Adipocyte (in vitro differentiated cells): ENCODE measurements at regions not wholly inside any gene's neighbourhood (a gene's known extent, or its start where the extent isn't known, plus 50 kb on each side); places are given as distances from the start of the nearest gene placed in this dataset.

Experiments used
- DNase-seq: peaks from one replicate; pipeline ENCODE4 v3.0.0-alpha.2; 2015; ENCODE audit warnings: low read depth
- H3K27me3 ChIP-seq: replicated peaks from 2 replicates; pipeline ENCODE4 v1.7.0; 2013; ENCODE audit warnings: mild to moderate bottlenecking, low read length, moderate library complexity; ENCODE audit not compliant: control insufficient read depth, insufficient read depth
- H3K36me3 ChIP-seq: 2 replicates; pipeline ENCODE4 v1.7.0; 2013; ENCODE audit warnings: low read length, mild to moderate bottlenecking, moderate library complexity; ENCODE audit not compliant: control insufficient read depth, insufficient read depth, severe bottlenecking
- H3K4me1 ChIP-seq: 2 replicates; pipeline ENCODE4 v1.7.0; 2013; ENCODE audit warnings: mild to moderate bottlenecking, low read length, moderate library complexity; ENCODE audit not compliant: control insufficient read depth, insufficient read depth
- H3K4me3 ChIP-seq: 2 replicates; pipeline ENCODE4 v1.7.0; 2013; ENCODE audit warnings: mild to moderate bottlenecking, low read length, moderate library complexity
- H3K9ac ChIP-seq: 2 replicates; pipeline ENCODE4 v1.7.0; 2013; ENCODE audit warnings: mild to moderate bottlenecking, low read length, moderate library complexity
- H3K9me3 ChIP-seq: 2 replicates; pipeline ENCODE4 v1.7.0; 2013; ENCODE audit warnings: mild to moderate bottlenecking, low read length, moderate library complexity; ENCODE audit not compliant: control insufficient read depth

DNA sequence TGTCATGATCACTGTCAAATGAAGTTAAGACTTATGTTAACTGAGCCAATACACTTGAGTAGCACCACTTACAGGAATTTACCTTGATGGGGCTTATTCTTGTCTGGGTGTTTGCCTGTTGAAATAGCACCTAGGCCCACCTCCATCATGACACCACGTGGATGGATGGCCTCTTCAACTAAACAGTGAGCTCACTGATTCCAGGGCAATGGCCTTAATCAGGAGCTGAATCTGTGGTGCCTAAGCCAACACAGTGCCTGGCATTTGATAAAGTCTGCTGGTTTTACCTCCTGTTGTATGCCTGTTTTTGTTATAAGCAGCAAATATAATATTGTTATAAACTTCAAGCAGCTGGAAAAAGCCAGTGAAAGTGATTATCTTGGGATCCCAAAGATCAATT, 190.5 kb downstream of the LURAP1L start:
- no peaks in the 10 kb centered on the region for H3K9me3 ChIP-seq
- H3K27me3 ChIP-seq: no peaks in the 10 kb centered on the region
- H3K4me3 ChIP-seq: no peak overlapping the region
- no peaks in the 10 kb centered on the region for H3K36me3 ChIP-seq
- no peaks in the 10 kb centered on the region for H3K4me1 ChIP-seq
- no peak overlapping the region for H3K9ac ChIP-seq
- no peak for DNase-seq

DNA sequence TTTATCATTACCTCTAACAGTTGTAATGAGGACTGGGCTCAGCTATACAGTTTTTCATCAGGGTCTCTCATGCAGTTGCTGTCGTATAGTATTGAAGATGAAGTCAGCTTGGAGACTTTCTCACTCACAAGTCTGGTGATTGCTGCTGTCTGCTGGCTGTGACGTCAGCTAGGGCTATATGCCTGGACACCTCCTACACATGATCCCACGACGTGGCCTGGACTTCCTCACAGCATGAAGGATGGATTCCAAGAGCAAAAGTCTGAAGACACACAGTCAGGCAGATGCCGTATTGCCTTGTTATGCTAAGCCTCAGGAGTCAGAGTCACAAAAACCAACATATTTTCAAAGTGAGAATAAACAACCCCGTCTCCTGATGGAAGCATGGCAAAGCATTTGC, 193.3 kb downstream of the LURAP1L start:
- Histone ChIP-seq H3K9ac (no peak overlapping the region), H3K4me3 (no peak overlapping the region), H3K36me3 (no peaks in the 10 kb centered on the region), H3K9me3 (no peaks in the 10 kb centered on the region), H3K27me3 (no peaks in the 10 kb centered on the region), H3K4me1 (no peaks in the 10 kb centered on the region)
- no peak for DNase-seq

DNA sequence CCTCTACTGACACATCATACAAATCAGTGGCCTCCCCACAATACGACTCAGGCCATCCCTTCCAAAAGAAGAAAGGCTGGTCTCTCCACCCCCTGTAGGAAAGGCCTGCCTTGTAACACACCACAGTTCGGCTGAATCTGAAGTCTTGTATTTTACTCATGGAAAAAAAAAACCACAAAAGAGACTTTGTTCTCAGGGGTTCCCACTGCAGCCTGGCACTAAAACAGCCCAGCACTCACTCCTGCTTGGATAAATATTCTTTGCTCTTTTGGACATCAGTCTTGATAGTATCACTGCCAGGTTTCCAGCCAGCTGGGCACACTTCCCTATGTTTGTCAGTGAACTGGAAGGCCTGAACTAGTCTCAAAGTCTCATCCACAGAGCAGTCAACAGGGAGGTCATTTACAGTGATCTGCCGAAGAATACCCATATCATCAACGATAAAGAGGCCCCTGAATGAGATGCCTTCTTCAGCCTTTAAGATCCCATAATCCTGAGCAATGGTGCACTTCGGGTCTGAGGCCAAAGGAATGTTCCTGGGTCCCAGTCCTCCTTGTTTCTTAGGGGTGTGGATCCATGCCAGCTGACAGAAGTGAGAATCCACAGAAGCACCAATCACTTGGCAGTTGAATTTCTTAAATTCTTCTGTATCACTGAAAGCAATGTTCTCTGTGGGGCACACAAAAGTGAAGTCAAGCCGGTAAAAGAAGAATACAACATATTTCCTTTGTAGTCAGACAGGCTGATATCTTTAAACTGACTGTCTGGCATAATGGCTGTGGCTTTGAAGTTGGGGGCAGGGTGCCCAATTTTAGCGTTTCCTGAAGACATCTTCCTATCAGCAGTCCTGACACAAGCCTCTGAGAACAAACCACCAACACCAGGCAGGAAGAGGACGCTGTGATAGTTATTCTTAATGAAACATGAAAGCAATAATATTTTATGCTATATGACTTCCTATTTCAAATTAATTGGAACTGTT, 198.1 kb downstream of the LURAP1L start:
- H3K4me3 ChIP-seq: no peak overlapping the region
- H3K9ac ChIP-seq: no peak overlapping the region
- H3K4me1 ChIP-seq: peaks cover 6% of the 10 kb centered on the region
- no peaks in the 10 kb centered on the region for H3K27me3 ChIP-seq
- DNase-seq: no peak
- H3K9me3 ChIP-seq: no peaks in the 10 kb centered on the region
- no peaks in the 10 kb centered on the region for H3K36me3 ChIP-seq

- no peaks in the 10 kb centered on the region for H3K36me3 ChIP-seq
- no peaks in the 10 kb centered on the region for H3K27me3 ChIP-seq
- no peak for DNase-seq
- H3K4me1 ChIP-seq: peaks cover 6% of the 10 kb centered on the region
- no peak overlapping the region for H3K9ac ChIP-seq
- no peaks in the 10 kb centered on the region for H3K9me3 ChIP-seq
- H3K4me3 ChIP-seq: no peak overlapping the region
Observed at GRCh38 chr9:12973710-12974109, 198.9 kb downstream of the LURAP1L start.

DNA sequence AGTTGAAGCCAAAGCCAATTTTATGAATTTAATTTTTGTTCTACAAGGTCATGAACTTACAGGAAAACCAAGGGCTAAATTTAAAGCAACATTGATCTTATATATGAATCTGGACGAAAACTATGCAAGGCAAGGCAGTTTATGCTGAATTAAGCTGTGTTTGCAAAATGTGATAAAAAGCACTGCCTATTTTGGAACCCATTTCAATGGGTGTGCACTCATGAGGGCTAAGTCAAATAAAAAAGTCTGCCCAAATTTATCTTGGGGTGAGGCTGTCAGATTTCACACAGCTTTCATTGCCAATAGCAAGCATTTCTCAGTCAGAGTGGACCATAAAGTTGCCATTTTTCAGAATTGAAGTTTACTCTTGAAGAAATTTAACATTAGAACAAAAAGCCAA, 199.9 kb downstream of the LURAP1L start:
- Histone ChIP-seq H3K9ac (no peak overlapping the region), H3K4me3 (no peak overlapping the region), H3K9me3 (no peaks in the 10 kb centered on the region), H3K36me3 (no peaks in the 10 kb centered on the region), H3K4me1 (peaks cover 6% of the 10 kb centered on the region), H3K27me3 (no peaks in the 10 kb centered on the region)
- no peak for DNase-seq

DNA sequence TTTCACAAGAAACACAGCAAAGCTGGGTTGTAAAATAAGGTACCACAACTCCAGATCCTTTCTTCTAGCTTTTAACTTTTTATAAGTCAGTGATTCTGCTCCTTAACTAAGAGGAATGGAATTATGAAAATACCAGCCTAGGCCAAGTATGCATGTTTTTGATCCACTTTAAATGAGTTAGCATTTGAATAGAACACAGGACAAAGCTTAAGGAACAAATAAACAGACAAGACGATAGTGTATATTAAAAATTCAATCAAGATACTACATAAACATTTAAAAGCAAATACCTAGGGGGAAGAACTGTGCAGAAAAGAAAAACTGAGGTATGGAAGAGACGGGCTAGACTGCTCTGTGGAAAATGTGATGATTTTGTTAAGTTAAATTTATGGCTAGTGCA, 200.7 kb downstream of the LURAP1L start:
- Histone ChIP-seq H3K9me3 (no peaks in the 10 kb centered on the region), H3K9ac (no peak overlapping the region), H3K4me1 (peaks cover 6% of the 10 kb centered on the region), H3K27me3 (no peaks in the 10 kb centered on the region), H3K36me3 (no peaks in the 10 kb centered on the region), H3K4me3 (no peak overlapping the region)
- peak; percentile 41 for DNase-seq

DNA sequence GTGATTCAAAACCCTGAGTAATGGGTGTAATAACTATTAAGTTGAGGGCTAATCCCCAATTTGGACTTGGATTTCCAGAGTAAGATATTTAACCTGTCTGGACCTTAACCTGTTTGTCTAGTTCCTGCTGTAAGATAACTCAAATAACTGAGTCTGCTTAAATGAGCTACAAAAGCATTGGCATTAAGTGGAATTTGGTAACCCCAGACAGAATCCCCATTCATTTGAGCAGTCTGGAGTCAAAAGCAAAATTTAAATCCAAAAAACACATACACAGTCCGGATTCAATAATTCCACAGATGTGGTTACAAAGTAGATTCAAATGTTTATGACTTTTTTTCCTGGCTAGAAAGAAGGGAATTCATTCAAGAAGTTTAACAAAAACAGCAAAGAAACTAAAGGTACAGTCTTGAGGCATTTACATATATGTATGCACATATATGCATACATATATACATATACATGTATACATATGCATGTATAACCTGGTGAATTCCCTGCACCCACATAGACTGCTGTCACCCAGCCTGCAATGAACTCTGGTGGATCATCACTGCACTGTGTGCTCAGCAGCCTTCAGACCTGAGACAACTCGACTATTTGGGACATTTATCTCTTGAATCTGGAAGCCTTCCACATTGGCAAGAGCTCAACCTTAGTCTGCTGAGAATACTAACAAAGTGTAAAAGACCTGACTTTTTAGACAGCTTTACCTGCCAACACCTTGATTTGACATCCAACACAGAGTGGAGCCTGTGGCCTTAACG, 205.4 kb downstream of the LURAP1L start:
- Histone ChIP-seq H3K4me1 (peaks cover 3% of the 10 kb centered on the region), H3K9me3 (no peaks in the 10 kb centered on the region), H3K36me3 (no peaks in the 10 kb centered on the region), H3K4me3 (no peak overlapping the region), H3K27me3 (no peaks in the 10 kb centered on the region), H3K9ac (no peak overlapping the region)
- DNase-seq: no peak

- H3K4me1 ChIP-seq: no peaks in the 10 kb centered on the region
- no peaks in the 10 kb centered on the region for H3K27me3 ChIP-seq
- DNase-seq: no peak
- H3K36me3 ChIP-seq: no peaks in the 10 kb centered on the region
- no peak overlapping the region for H3K9ac ChIP-seq
- no peaks in the 10 kb centered on the region for H3K9me3 ChIP-seq
- no peak overlapping the region for H3K4me3 ChIP-seq
Observed at GRCh38 chr9:12988258-12988657, 213.4 kb downstream of the LURAP1L start.

GRCh38 chr9:12989669-12990068, 214.8 kb downstream of the LURAP1L start:
- H3K36me3 ChIP-seq: no peaks in the 10 kb centered on the region
- no peak for DNase-seq
- no peaks in the 10 kb centered on the region for H3K4me1 ChIP-seq
- no peak overlapping the region for H3K4me3 ChIP-seq
- no peaks in the 10 kb centered on the region for H3K27me3 ChIP-seq
- no peak overlapping the region for H3K9ac ChIP-seq
- no peaks in the 10 kb centered on the region for H3K9me3 ChIP-seq

GRCh38 chr9:12993466-12993865, 218.6 kb downstream of the LURAP1L start:
- peak; percentile 73 for DNase-seq
- no peaks in the 10 kb centered on the region for H3K9me3 ChIP-seq
- H3K9ac ChIP-seq: no peak overlapping the region
- H3K27me3 ChIP-seq: no peaks in the 10 kb centered on the region
- no peak overlapping the region for H3K4me3 ChIP-seq
- H3K4me1 ChIP-seq: no peaks in the 10 kb centered on the region
- H3K36me3 ChIP-seq: no peaks in the 10 kb centered on the region

GRCh38 chr9:12997009-12997408, 222.2 kb downstream of the LURAP1L start:
- no peak overlapping the region for H3K9ac ChIP-seq
- H3K9me3 ChIP-seq: no peaks in the 10 kb centered on the region
- no peak for DNase-seq
- H3K4me3 ChIP-seq: no peak overlapping the region
- no peaks in the 10 kb centered on the region for H3K27me3 ChIP-seq
- H3K36me3 ChIP-seq: no peaks in the 10 kb centered on the region
- H3K4me1 ChIP-seq: peaks cover 2% of the 10 kb centered on the region
